PC-3 (cell line): ENCODE measurements at regions not wholly inside any gene's neighbourhood (a gene's known extent, or its start where the extent isn't known, plus 50 kb on each side); places are given as distances from the start of the nearest gene placed in this dataset.

Experiments
- EZH2 ChIP-seq: fragments of 300-600 bp; sonication (generic); IDR thresholded peaks from one replicate; pipeline ENCODE4 v1.6.1; 2017; ENCODE audit warnings: antibody characterized with exemption, mild to moderate bottlenecking, low read length; ENCODE audit not compliant: unreplicated experiment
- TF ChIP-seq, protein P1 (sequence below): fragments of 300-600 bp; sonication (generic); conservative IDR thresholded peaks from 2 replicates; pipeline ENCODE4 v1.5.1; 2017; ENCODE audit warnings: antibody characterized with exemption, low read depth, mild to moderate bottlenecking, low read length

DNA sequence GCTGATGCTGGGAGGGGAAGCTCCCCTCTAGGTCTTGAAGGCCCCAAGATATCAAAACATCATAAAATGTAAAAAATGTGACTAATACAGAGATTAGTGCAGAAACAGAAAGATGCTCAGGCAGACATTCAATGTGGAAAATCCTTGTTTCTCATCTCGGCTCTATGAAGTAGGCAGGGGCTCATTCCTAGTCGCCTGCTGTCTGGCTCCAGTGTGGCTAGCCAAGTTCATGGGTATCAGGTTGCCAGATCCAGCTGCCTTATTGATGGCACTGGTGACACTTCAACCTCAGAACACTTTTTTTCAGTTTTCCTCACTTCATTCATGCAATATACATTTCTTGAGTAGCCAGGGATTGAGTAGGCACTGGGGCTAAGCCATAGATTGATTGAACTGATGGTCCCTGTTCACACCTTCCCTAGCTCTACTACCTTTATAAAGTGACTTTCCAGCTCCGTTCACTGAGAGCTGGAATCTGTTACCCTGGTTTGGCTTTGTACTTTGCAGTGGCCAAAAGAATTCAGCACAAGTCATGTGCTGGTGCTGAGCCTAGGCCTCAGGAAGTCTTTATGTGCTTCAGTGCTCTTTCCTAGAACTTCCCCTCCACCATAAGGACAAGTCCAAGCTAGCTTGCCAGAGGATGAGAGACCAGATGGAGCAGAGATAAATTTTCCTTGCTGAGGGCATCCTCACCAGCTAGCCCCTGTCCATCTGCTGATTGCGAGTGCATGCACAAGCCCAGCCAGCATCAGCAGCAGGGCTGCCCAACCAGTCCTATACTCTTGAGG lies 373.6 kb upstream of the ST6GAL2 start:
- TF ChIP-seq, protein P1, sequence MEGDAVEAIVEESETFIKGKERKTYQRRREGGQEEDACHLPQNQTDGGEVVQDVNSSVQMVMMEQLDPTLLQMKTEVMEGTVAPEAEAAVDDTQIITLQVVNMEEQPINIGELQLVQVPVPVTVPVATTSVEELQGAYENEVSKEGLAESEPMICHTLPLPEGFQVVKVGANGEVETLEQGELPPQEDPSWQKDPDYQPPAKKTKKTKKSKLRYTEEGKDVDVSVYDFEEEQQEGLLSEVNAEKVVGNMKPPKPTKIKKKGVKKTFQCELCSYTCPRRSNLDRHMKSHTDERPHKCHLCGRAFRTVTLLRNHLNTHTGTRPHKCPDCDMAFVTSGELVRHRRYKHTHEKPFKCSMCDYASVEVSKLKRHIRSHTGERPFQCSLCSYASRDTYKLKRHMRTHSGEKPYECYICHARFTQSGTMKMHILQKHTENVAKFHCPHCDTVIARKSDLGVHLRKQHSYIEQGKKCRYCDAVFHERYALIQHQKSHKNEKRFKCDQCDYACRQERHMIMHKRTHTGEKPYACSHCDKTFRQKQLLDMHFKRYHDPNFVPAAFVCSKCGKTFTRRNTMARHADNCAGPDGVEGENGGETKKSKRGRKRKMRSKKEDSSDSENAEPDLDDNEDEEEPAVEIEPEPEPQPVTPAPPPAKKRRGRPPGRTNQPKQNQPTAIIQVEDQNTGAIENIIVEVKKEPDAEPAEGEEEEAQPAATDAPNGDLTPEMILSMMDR: no peak
- TF ChIP-seq EZH2: no peak
